HL-60 (cell line): ENCODE measurements at regions not wholly inside any gene's neighbourhood (a gene's known extent, or its start where the extent isn't known, plus 50 kb on each side); places are given as distances from the start of the nearest gene placed in this dataset.

Experiments used
- CTCF ChIP-seq: IDR thresholded peaks from one replicate; pipeline ENCODE4 v1.5.1; 2011; ENCODE audit warnings: low read length, control low read depth, inconsistent platforms; ENCODE audit not compliant: insufficient read depth
- GABPA ChIP-seq: IDR thresholded peaks from 2 replicates; pipeline ENCODE4 v1.6.1; 2012; ENCODE audit warnings: low read depth
- POLR2AphosphoS5 ChIP-seq: IDR thresholded peaks from 2 replicates; pipeline ENCODE4 v1.6.1; 2012; ENCODE audit warnings: low read depth
- REST ChIP-seq: IDR thresholded peaks from 2 replicates; pipeline ENCODE4 v1.6.1; 2012; ENCODE audit warnings: low read depth; ENCODE audit not compliant: insufficient replicate concordance
- SPI1 ChIP-seq: IDR thresholded peaks from 2 replicates; pipeline ENCODE4 v1.6.1; 2012; ENCODE audit warnings: low read depth, mild to moderate bottlenecking, borderline replicate concordance

DNA sequence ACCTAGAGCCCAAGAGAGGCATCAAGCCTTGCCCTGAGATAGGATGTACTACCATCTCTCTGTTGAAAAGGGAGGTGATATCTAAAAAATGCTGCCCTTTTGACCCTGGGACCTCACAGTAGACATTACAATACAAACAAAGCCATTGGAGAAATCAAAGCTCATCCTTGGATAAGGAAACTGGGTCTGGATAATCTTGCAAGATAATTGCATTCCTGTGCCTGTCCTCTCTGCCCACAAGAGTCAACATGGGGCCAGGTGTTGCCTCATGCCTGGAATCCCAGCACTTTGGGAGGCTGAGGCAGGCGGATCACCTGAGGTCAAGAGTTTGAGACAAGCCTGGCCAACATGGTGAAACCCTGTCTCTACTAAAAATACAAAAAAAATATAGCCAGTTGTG, 57.3 kb upstream of the DLG1 start:
- TF ChIP-seq CTCF (no peak), POLR2AphosphoS5 (no peak), GABPA (no peak), REST (no peak), SPI1 (no peak)
